GM12878 (cell line): ENCODE measurements at regions not wholly inside any gene's neighbourhood (a gene's known extent, or its start where the extent isn't known, plus 50 kb on each side); places are given as distances from the start of the nearest gene placed in this dataset.

Experiments used
- ATAC-seq: fragments of 200-7000 bp; cut with Tn5 transposase; 3 replicates; pipeline ENCODE4 v1.9.1; 2020; ENCODE audit warnings: mild to moderate bottlenecking, moderate library complexity
- BruUV-seq: library from RNA; stranded (reverse); fragments of 400-500 nt; replicated peaks from 2 replicates; lab custom pipeline; 2021; lab: Mats Ljungman, UMichigan
- CTCF ChIA-PET: fragments of 300-600 bp; sonication (Branson Sonifier 250); formaldehyde crosslinking; extraction: SDS; loops from one replicate; lab custom pipeline; 2021; ENCODE audit warnings: inconsistent platforms; lab: Yijun Ruan, JAX
- POLR2A ChIA-PET: fragments of 350-600 bp; formaldehyde crosslinking; extraction: SDS; loops from one replicate; lab custom pipeline; 2021; ENCODE audit warnings: inconsistent platforms; lab: Charles Lee
- RAD21 ChIA-PET: fragments of 300-600 bp; sonication (Branson Sonifier 250); formaldehyde crosslinking; loops from one replicate; lab custom pipeline; 2023; ENCODE audit warnings: antibody characterized with exemption; ENCODE audit not compliant: unreplicated experiment; lab: Charles Lee
- SMC1A ChIA-PET: fragments of 300-600 bp; sonication (Branson Sonifier 250); formaldehyde crosslinking; loops from one replicate; lab custom pipeline; 2023; ENCODE audit not compliant: unreplicated experiment, uncharacterized antibody; lab: Charles Lee
- DNase-seq: peaks from one replicate; pipeline ENCODE4 v3.0.0-alpha.2; 2011; ENCODE audit warnings: low read depth, low spot score
- FAIRE-seq: peaks from 3 replicates; lab custom pipeline; 2011; peaks lifted over from hg19 to GRCh38; lab: Jason Lieb, UNC
- H2AFZ ChIP-seq: 2 replicates; pipeline ENCODE4 v1.6.0; 2011; ENCODE audit warnings: low read depth, low read length, control low read depth; ENCODE audit not compliant: control insufficient read depth
- H3K27ac ChIP-seq: 2 replicates; pipeline ENCODE4 v1.5.1; 2011; ENCODE audit warnings: control low read depth; ENCODE audit not compliant: control insufficient read depth, insufficient read depth
- H3K27me3 ChIP-seq, 2 experiments: replicated peaks in 1 of 2; 2 replicates each; pipeline versions ENCODE4 v1.6.0 to v1.6.1; 2011; ENCODE audit warnings: low read length in 1 of 2; ENCODE audit not compliant: control insufficient read depth in 2 of 2, insufficient read depth in 2 of 2
- H3K36me3 ChIP-seq, 2 experiments: 2 replicates each; pipeline ENCODE4 v1.5.1; 2011; ENCODE audit warnings: low read length in 1 of 2; ENCODE audit not compliant: control insufficient read depth in 2 of 2, insufficient read depth in 2 of 2
- H3K4me1 ChIP-seq: 2 replicates; pipeline ENCODE4 v1.6.1; 2011; ENCODE audit warnings: mild to moderate bottlenecking, low read length, moderate library complexity, mixed read lengths; ENCODE audit not compliant: control insufficient read depth, insufficient read depth
- H3K4me2 ChIP-seq: 2 replicates; pipeline ENCODE4 v1.6.0; 2011; ENCODE audit warnings: control low read depth; ENCODE audit not compliant: control insufficient read depth, insufficient read depth
- H3K4me3 ChIP-seq: fragments of 200-600 bp; sonication (generic); 2 replicates; pipeline ENCODE4 v1.5.1; 2016
- H3K79me2 ChIP-seq: 2 replicates; pipeline ENCODE4 v1.6.0; 2011; ENCODE audit warnings: low read length; ENCODE audit not compliant: control insufficient read depth, insufficient read depth
- H3K9ac ChIP-seq: 2 replicates; pipeline ENCODE4 v1.8.0; 2011; ENCODE audit warnings: low read length, control low read depth, mixed read lengths; ENCODE audit not compliant: control insufficient read depth, insufficient read depth
- H3K9me3 ChIP-seq: replicated peaks from 3 replicates; pipeline ENCODE4 v1.5.1; 2011; ENCODE audit warnings: mild to moderate bottlenecking, low read length; ENCODE audit not compliant: control insufficient read depth, insufficient read depth
- H4K20me1 ChIP-seq: 2 replicates; pipeline ENCODE4 v1.6.0; 2011; ENCODE audit not compliant: control insufficient read depth, insufficient read depth
- BMI1 ChIP-seq: fragments of 450-650 bp; IDR thresholded peaks from 2 replicates; pipeline ENCODE4 v1.6.1; 2016; ENCODE audit warnings: mild to moderate bottlenecking, moderate library complexity, borderline replicate concordance
- CHD4 ChIP-seq: fragments of 200-600 bp; sonication (generic); IDR thresholded peaks from 2 replicates; pipeline ENCODE4 v1.6.1; 2016; ENCODE audit warnings: mild to moderate bottlenecking
- HDAC2 ChIP-seq: fragments of 200-600 bp; sonication (generic); IDR thresholded peaks from 2 replicates; pipeline ENCODE4 v1.6.1; 2017
- NFYB ChIP-seq: IDR thresholded peaks from 2 replicates; pipeline ENCODE4 v1.6.1; 2011; ENCODE audit warnings: low read depth, mild to moderate bottlenecking, low read length, improper control_type of control experiment, moderate library complexity; ENCODE audit not compliant: insufficient read depth
- SIX5 ChIP-seq: IDR thresholded peaks from 2 replicates; pipeline ENCODE4 v1.6.1; 2011; ENCODE audit warnings: mild to moderate bottlenecking, low read depth, low read length, moderate library complexity; ENCODE audit not compliant: severe bottlenecking
- SUZ12 ChIP-seq: fragments of 200-600 bp; sonication (generic); IDR thresholded peaks from one replicate; pipeline ENCODE4 v1.6.1; 2018; ENCODE audit warnings: antibody characterized with exemption, mild to moderate bottlenecking; ENCODE audit not compliant: unreplicated experiment
- ZZZ3 ChIP-seq: IDR thresholded peaks from 2 replicates; pipeline ENCODE4 v1.6.1; 2011; ENCODE audit warnings: low read depth; ENCODE audit not compliant: control insufficient read depth, insufficient read length
- WGBS: methylation state at CpG from one replicate; pipeline ENCODE4 v1.1.6; 2016; ENCODE audit warnings: low lambda C conversion rate; ENCODE audit not compliant: insufficient replicate concordance, insufficient coverage; ENCODE audit errors: missing lambda C conversion rate; 5-methylcytosine and 5-hydroxymethylcytosine counted together
- in situ Hi-C: fragments of 300-500 bp; cut with MboI; formaldehyde crosslinking; loops from 9 replicates; pipeline ENCODE4 v1.14.3; 2018; ENCODE audit warnings: mixed read lengths
- intact Hi-C: fragments of 100-400 bp; cut with micrococcal nuclease; formaldehyde crosslinking; loops from one replicate; pipeline ENCODE4 v1.14.2; 2022; ENCODE audit not compliant: unreplicated experiment
- TF ChIP-seq, protein P1 (sequence below): fragments of 450-650 bp; IDR thresholded peaks from 2 replicates; pipeline ENCODE4 v1.6.1; 2017; ENCODE audit warnings: mild to moderate bottlenecking, low read depth, inconsistent platforms; ENCODE audit not compliant: poor library complexity, severe bottlenecking
- TF ChIP-seq, protein P2 (sequence below): fragments of 450-650 bp; IDR thresholded peaks from 2 replicates; pipeline ENCODE4 v1.6.1; 2017; ENCODE audit warnings: mild to moderate bottlenecking, moderate library complexity
- TF ChIP-seq, protein P3 (sequence below): fragments of 450-650 bp; formaldehyde crosslinking; IDR thresholded peaks from 2 replicates; pipeline ENCODE4 v1.4.0; 2020; ENCODE audit warnings: mild to moderate bottlenecking, moderate library complexity

DNA sequence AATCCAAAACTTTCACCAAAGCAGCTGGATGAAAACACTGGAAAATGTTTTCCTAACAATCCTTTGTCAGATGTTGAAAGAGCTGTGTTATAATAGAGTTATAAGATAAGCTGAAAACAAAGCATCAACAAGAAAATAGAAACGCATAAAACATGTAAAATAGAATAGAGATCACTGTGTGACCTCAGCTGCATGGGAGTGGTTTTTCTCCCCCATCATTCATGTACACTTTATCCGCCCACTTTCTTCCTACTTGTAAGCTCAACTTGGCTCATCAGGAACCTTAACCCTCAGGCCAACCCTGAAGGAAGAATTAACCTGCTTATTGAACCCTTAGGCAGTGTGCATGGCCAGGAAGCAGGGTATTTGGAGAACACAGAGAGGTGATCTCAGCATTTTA, 238.5 kb upstream of the PMFBP1 start (continued):
- TF ChIP-seq, protein P1, sequence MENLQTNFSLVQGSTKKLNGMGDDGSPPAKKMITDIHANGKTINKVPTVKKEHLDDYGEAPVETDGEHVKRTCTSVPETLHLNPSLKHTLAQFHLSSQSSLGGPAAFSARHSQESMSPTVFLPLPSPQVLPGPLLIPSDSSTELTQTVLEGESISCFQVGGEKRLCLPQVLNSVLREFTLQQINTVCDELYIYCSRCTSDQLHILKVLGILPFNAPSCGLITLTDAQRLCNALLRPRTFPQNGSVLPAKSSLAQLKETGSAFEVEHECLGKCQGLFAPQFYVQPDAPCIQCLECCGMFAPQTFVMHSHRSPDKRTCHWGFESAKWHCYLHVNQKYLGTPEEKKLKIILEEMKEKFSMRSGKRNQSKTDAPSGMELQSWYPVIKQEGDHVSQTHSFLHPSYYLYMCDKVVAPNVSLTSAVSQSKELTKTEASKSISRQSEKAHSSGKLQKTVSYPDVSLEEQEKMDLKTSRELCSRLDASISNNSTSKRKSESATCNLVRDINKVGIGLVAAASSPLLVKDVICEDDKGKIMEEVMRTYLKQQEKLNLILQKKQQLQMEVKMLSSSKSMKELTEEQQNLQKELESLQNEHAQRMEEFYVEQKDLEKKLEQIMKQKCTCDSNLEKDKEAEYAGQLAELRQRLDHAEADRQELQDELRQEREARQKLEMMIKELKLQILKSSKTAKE, result no peak
- TF ChIP-seq ZZZ3 (no peak), BMI1 (no peak), SUZ12 (no peak), SIX5 (no peak), HDAC2 (no peak)

GRCh38 chr16:72409423-72409822, 237.5 kb upstream of the PMFBP1 start:
- in situ Hi-C loops (no loop called here), intact Hi-C loops (loop anchor here (10.0 kb wide), 1 partner anchor 785 kb away; no protein-coding TSS in a partner anchor)
- ChIA-PET SMC1A (no interaction called here), CTCF (no interaction called here), POLR2A (no interaction called here), RAD21 (no interaction called here)
- Histone ChIP-seq H3K4me2 (no peak overlapping the region), H3K27me3 (no peaks in the 10 kb centered on the region), H3K36me3 (no peaks in the 10 kb centered on the region), H3K4me3 (no peak overlapping the region), H3K4me1 (no peaks in the 10 kb centered on the region), H3K9me3 (no peaks in the 10 kb centered on the region), H2AFZ (no peak overlapping the region), H4K20me1 (no peaks in the 10 kb centered on the region), H3K79me2 (no peaks in the 10 kb centered on the region), H3K9ac (no peak overlapping the region), H3K27ac (no peak overlapping the region)
- FAIRE-seq, result no peak
- TF ChIP-seq, protein P2, sequence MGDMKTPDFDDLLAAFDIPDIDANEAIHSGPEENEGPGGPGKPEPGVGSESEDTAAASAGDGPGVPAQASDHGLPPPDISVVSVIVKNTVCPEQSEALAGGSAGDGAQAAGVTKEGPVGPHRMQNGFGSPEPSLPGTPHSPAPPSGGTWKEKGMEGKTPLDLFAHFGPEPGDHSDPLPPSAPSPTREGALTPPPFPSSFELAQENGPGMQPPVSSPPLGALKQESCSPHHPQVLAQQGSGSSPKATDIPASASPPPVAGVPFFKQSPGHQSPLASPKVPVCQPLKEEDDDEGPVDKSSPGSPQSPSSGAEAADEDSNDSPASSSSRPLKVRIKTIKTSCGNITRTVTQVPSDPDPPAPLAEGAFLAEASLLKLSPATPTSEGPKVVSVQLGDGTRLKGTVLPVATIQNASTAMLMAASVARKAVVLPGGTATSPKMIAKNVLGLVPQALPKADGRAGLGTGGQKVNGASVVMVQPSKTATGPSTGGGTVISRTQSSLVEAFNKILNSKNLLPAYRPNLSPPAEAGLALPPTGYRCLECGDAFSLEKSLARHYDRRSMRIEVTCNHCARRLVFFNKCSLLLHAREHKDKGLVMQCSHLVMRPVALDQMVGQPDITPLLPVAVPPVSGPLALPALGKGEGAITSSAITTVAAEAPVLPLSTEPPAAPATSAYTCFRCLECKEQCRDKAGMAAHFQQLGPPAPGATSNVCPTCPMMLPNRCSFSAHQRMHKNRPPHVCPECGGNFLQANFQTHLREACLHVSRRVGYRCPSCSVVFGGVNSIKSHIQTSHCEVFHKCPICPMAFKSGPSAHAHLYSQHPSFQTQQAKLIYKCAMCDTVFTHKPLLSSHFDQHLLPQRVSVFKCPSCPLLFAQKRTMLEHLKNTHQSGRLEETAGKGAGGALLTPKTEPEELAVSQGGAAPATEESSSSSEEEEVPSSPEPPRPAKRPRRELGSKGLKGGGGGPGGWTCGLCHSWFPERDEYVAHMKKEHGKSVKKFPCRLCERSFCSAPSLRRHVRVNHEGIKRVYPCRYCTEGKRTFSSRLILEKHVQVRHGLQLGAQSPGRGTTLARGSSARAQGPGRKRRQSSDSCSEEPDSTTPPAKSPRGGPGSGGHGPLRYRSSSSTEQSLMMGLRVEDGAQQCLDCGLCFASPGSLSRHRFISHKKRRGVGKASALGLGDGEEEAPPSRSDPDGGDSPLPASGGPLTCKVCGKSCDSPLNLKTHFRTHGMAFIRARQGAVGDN, result no peak
- no peak for TF ChIP-seq CHD4
- TF ChIP-seq, protein P3, sequence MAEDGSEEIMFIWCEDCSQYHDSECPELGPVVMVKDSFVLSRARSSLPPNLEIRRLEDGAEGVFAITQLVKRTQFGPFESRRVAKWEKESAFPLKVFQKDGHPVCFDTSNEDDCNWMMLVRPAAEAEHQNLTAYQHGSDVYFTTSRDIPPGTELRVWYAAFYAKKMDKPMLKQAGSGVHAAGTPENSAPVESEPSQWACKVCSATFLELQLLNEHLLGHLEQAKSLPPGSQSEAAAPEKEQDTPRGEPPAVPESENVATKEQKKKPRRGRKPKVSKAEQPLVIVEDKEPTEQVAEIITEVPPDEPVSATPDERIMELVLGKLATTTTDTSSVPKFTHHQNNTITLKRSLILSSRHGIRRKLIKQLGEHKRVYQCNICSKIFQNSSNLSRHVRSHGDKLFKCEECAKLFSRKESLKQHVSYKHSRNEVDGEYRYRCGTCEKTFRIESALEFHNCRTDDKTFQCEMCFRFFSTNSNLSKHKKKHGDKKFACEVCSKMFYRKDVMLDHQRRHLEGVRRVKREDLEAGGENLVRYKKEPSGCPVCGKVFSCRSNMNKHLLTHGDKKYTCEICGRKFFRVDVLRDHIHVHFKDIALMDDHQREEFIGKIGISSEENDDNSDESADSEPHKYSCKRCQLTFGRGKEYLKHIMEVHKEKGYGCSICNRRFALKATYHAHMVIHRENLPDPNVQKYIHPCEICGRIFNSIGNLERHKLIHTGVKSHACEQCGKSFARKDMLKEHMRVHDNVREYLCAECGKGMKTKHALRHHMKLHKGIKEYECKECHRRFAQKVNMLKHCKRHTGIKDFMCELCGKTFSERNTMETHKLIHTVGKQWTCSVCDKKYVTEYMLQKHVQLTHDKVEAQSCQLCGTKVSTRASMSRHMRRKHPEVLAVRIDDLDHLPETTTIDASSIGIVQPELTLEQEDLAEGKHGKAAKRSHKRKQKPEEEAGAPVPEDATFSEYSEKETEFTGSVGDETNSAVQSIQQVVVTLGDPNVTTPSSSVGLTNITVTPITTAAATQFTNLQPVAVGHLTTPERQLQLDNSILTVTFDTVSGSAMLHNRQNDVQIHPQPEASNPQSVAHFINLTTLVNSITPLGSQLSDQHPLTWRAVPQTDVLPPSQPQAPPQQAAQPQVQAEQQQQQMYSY (CRISPR knock-in tag), result no peak
- TF ChIP-seq NFYB, result no peak
- no peak for ATAC-seq
- WGBS, result 64% methylated on average over 3 of the region's 3 CpGs
- DNase-seq, result no peak
- BruUV-seq, result no TSS peak
